Loucy (cell line): ENCODE measurements at regions not wholly inside any gene's neighbourhood (a gene's known extent, or its start where the extent isn't known, plus 50 kb on each side); places are given as distances from the start of the nearest gene placed in this dataset.

Experiments
- EZH2phosphoT487 ChIP-seq: fragments of 200-600 bp; IDR thresholded peaks from 2 replicates; pipeline ENCODE4 v1.6.1; 2018; ENCODE audit warnings: antibody characterized with exemption, mild to moderate bottlenecking, moderate library complexity, borderline replicate concordance
- TF ChIP-seq, protein P1 (sequence below): fragments of 200-600 bp; sonication (generic); conservative IDR thresholded peaks from 2 replicates; pipeline ENCODE4 v1.5.1; 2014; ENCODE audit warnings: mild to moderate bottlenecking, antibody characterized with exemption, low read length

GRCh38 chr4:102174719-102175189 lies 170.5 kb downstream of the SLC39A8 start:
- TF ChIP-seq, protein P1, sequence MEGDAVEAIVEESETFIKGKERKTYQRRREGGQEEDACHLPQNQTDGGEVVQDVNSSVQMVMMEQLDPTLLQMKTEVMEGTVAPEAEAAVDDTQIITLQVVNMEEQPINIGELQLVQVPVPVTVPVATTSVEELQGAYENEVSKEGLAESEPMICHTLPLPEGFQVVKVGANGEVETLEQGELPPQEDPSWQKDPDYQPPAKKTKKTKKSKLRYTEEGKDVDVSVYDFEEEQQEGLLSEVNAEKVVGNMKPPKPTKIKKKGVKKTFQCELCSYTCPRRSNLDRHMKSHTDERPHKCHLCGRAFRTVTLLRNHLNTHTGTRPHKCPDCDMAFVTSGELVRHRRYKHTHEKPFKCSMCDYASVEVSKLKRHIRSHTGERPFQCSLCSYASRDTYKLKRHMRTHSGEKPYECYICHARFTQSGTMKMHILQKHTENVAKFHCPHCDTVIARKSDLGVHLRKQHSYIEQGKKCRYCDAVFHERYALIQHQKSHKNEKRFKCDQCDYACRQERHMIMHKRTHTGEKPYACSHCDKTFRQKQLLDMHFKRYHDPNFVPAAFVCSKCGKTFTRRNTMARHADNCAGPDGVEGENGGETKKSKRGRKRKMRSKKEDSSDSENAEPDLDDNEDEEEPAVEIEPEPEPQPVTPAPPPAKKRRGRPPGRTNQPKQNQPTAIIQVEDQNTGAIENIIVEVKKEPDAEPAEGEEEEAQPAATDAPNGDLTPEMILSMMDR: no peak
- no peak for TF ChIP-seq EZH2phosphoT487
